ENCODE measurements at regions not wholly inside any gene's neighbourhood (a gene's known extent, or its start where the extent isn't known, plus 50 kb on each side); places are given as distances from the start of the nearest gene placed in this dataset.

- no peaks in the 10 kb centered on the region for H3K27me3 ChIP-seq
- peaks cover 0 to 4% (median 0%) of the 10 kb centered on the region in 3 donors for H3K4me1 ChIP-seq
- TF ChIP-seq CTCF (IDR thresholded peaks at IDR 0.05): no peak
- no peak for TF ChIP-seq POLR2AphosphoS5 (IDR thresholded peaks at IDR 0.05)
- no peak for TF ChIP-seq EP300 (IDR thresholded peaks at IDR 0.05)
- no peak for TF ChIP-seq POLR2A (IDR thresholded peaks at IDR 0.05)
- ATAC-seq: no peak
- no peak overlapping the region for H3K27ac ChIP-seq
- H3K4me3 ChIP-seq: no peak overlapping the region
- no peaks in the 10 kb centered on the region for H3K36me3 ChIP-seq
- WGBS, 2 donors (ENCODE audit: low coverage in 1 of 2): 90 to 94% methylated on average over 6 of the region's 6 CpGs
- no peaks in the 10 kb centered on the region for H3K9me3 ChIP-seq
Measured at GRCh38 chr6:121920616-121921015, 478.8 kb upstream of the HSF2 start.

GRCh38 chr6:121925024-121925423 lies 474.4 kb upstream of the HSF2 start:
- Histone ChIP-seq H3K36me3 (no peaks in the 10 kb centered on the region), H3K9me3 (no peaks in the 10 kb centered on the region), H3K4me3 (no peak overlapping the region), H3K27ac (peak overlapping the region in 2 of 4 donors; percentile 25 to 41), H3K4me1 (peaks cover 0 to 14% (median 0%) of the 10 kb centered on the region in 3 donors), H3K27me3 (no peaks in the 10 kb centered on the region)
- WGBS, 2 donors (ENCODE audit: low coverage in 1 of 2): no CpG with 5 or more reads among the region's 1 CpG
- no peak for ATAC-seq
- TF ChIP-seq POLR2A (IDR thresholded peaks at IDR 0.05): no peak
- no peak for TF ChIP-seq CTCF (IDR thresholded peaks at IDR 0.05)
- TF ChIP-seq POLR2AphosphoS5 (IDR thresholded peaks at IDR 0.05): no peak
- TF ChIP-seq EP300 (IDR thresholded peaks at IDR 0.05): no peak

GRCh38 chr6:121925534-121926255 lies 473.8 kb upstream of the HSF2 start:
- Histone ChIP-seq H3K36me3 (no peaks in the 10 kb centered on the region), H3K4me1 (peaks cover 0 to 14% (median 0%) of the 10 kb centered on the region in 3 donors), H3K4me3 (no peak overlapping the region), H3K27ac (peak overlapping the region in 3 of 4 donors; percentile 13 to 41 (median 25)), H3K27me3 (no peaks in the 10 kb centered on the region), H3K9me3 (no peaks in the 10 kb centered on the region)
- TF ChIP-seq EP300 (IDR thresholded peaks at IDR 0.05) (no peak), CTCF (IDR thresholded peaks at IDR 0.05) (no peak), POLR2A (IDR thresholded peaks at IDR 0.05) (no peak), POLR2AphosphoS5 (IDR thresholded peaks at IDR 0.05) (no peak)
- 13 to 18% methylated on average over 3 of the region's 3 CpGs for WGBS, 2 donors (ENCODE audit: low coverage in 1 of 2)
- ATAC-seq: no peak

- Histone ChIP-seq H3K4me1 (peaks cover 0 to 25% (median 0%) of the 10 kb centered on the region in 3 donors), H3K27ac (no peak overlapping the region), H3K4me3 (no peak overlapping the region), H3K27me3 (no peaks in the 10 kb centered on the region), H3K36me3 (no peaks in the 10 kb centered on the region), H3K9me3 (no peaks in the 10 kb centered on the region)
- no peak for TF ChIP-seq EP300 (IDR thresholded peaks at IDR 0.05)
- TF ChIP-seq CTCF (IDR thresholded peaks at IDR 0.05): no peak
- no peak for TF ChIP-seq POLR2AphosphoS5 (IDR thresholded peaks at IDR 0.05)
- TF ChIP-seq POLR2A (IDR thresholded peaks at IDR 0.05): no peak
- WGBS, 2 donors (ENCODE audit: low coverage in 1 of 2): 50 to 73% methylated on average over 1 of the region's 1 CpG
- ATAC-seq: no peak
Measured at GRCh38 chr6:121929301-121929700, 470.2 kb upstream of the HSF2 start.

Measured in gastroesophageal sphincter (tissue), 4 donors.